ENCODE measurements at regions not wholly inside any gene's neighbourhood (a gene's known extent, or its start where the extent isn't known, plus 50 kb on each side); places are given as distances from the start of the nearest gene placed in this dataset.

DNA sequence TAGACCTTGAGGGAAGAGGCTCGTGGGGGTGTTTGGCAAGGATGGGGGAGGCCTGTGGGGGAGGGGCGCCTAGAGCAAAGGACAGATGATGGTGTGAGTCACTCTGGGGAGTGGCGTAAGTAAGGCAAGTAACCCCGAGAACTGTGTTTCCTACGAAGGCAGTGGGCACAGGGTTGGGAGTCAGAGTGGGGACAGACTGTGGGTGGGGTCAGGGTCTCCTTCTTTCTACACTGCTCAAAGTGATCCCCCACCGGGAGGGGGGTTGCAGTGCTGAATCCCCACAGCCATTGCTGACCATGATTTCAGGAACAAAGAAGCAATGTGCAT, 136.8 kb downstream of the TENT4A start:
- TF ChIP-seq TCF7L2 (IDR thresholded peaks at IDR 0.05; ENCODE audit: low read depth, low read length): no peak
- TF ChIP-seq, protein P1, sequence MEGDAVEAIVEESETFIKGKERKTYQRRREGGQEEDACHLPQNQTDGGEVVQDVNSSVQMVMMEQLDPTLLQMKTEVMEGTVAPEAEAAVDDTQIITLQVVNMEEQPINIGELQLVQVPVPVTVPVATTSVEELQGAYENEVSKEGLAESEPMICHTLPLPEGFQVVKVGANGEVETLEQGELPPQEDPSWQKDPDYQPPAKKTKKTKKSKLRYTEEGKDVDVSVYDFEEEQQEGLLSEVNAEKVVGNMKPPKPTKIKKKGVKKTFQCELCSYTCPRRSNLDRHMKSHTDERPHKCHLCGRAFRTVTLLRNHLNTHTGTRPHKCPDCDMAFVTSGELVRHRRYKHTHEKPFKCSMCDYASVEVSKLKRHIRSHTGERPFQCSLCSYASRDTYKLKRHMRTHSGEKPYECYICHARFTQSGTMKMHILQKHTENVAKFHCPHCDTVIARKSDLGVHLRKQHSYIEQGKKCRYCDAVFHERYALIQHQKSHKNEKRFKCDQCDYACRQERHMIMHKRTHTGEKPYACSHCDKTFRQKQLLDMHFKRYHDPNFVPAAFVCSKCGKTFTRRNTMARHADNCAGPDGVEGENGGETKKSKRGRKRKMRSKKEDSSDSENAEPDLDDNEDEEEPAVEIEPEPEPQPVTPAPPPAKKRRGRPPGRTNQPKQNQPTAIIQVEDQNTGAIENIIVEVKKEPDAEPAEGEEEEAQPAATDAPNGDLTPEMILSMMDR (IDR thresholded peaks at IDR 0.05): no peak
- no peak for TF ChIP-seq SIN3A (IDR thresholded peaks at IDR 0.05; ENCODE audit: borderline replicate concordance, insufficient read depth, low read depth, low read length)
- TF ChIP-seq POLR2AphosphoS5 (IDR thresholded peaks at IDR 0.05; ENCODE audit: low read depth, low read length): no peak
- TF ChIP-seq, protein P2, sequence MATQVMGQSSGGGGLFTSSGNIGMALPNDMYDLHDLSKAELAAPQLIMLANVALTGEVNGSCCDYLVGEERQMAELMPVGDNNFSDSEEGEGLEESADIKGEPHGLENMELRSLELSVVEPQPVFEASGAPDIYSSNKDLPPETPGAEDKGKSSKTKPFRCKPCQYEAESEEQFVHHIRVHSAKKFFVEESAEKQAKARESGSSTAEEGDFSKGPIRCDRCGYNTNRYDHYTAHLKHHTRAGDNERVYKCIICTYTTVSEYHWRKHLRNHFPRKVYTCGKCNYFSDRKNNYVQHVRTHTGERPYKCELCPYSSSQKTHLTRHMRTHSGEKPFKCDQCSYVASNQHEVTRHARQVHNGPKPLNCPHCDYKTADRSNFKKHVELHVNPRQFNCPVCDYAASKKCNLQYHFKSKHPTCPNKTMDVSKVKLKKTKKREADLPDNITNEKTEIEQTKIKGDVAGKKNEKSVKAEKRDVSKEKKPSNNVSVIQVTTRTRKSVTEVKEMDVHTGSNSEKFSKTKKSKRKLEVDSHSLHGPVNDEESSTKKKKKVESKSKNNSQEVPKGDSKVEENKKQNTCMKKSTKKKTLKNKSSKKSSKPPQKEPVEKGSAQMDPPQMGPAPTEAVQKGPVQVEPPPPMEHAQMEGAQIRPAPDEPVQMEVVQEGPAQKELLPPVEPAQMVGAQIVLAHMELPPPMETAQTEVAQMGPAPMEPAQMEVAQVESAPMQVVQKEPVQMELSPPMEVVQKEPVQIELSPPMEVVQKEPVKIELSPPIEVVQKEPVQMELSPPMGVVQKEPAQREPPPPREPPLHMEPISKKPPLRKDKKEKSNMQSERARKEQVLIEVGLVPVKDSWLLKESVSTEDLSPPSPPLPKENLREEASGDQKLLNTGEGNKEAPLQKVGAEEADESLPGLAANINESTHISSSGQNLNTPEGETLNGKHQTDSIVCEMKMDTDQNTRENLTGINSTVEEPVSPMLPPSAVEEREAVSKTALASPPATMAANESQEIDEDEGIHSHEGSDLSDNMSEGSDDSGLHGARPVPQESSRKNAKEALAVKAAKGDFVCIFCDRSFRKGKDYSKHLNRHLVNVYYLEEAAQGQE (IDR thresholded peaks at IDR 0.05; ENCODE audit: insufficient read depth in 1 of 2, low read depth in 2 of 2, low read length in 1 of 2): no peak
- ATAC-seq (no peak), DNase-seq (ENCODE audit: low read depth, low spot score) (no peak)
- Histone ChIP-seq H3K27ac (ENCODE audit: low read length) (no peak overlapping the region), H3K36me3 (ENCODE audit: control insufficient read depth, insufficient read depth, low read length) (no peaks in the 10 kb centered on the region), H3K4me1 (ENCODE audit: control insufficient read depth, insufficient read depth, low read length) (no peaks in the 10 kb centered on the region), H3K27me3 (ENCODE audit: control insufficient read depth, insufficient read depth, low read length) (no peaks in the 10 kb centered on the region), H3K4me3 (ENCODE audit: low read depth in 2 of 2, low read length in 2 of 2) (no peak overlapping the region), H3K9me3 (ENCODE audit: control insufficient read depth, insufficient read depth, low read depth, low read length) (no peaks in the 10 kb centered on the region)
- BruUV-seq (replicated peaks): no TSS peak
- CTCF ChIA-PET: no interaction called here
- intact Hi-C loops (cut with micrococcal nuclease; ENCODE audit: unreplicated experiment): no loop called here
- in situ Hi-C loops (cut with HindIII; ENCODE audit: low pct_unique_long_range_greater_than_20kb, low sequenced_read_pairs): no loop called here
- POLR2A ChIA-PET: no interaction called here

DNA sequence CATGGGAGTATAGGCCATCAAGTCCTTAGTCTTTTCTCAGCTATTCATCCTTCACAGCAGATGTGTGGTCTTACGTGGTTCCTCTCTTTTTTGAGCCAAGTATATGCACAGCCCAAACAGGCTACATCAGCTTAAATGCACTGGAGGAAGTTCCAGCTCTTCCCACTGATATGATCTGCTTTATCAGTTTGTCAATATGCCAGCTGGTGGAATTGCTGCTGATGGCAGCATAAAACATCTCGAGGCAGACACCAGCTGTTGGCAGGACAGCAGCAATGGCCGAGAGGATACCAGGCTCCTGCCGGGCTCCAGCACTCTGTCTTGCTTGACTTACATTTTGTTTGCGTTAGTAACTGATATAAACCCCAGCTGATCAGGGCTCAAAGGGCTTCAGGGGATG, 143.4 kb downstream of the TENT4A start:
- DNase-seq (ENCODE audit: low read depth, low spot score) (no peak), ATAC-seq (no peak)
- no TSS peak for BruUV-seq (replicated peaks)
- no peaks in the 10 kb centered on the region for H3K9me3 ChIP-seq (ENCODE audit: control insufficient read depth, insufficient read depth, low read depth, low read length)
- in situ Hi-C loops (cut with HindIII; ENCODE audit: low pct_unique_long_range_greater_than_20kb, low sequenced_read_pairs) (no loop called here), intact Hi-C loops (cut with micrococcal nuclease; ENCODE audit: unreplicated experiment) (no loop called here)
- H3K4me1 ChIP-seq (ENCODE audit: control insufficient read depth, insufficient read depth, low read length): no peaks in the 10 kb centered on the region
- H3K27ac ChIP-seq (ENCODE audit: low read length): no peak overlapping the region
- no peaks in the 10 kb centered on the region for H3K27me3 ChIP-seq (ENCODE audit: control insufficient read depth, insufficient read depth, low read length)
- ChIA-PET POLR2A (no interaction called here), CTCF (no interaction called here)
- H3K36me3 ChIP-seq (ENCODE audit: control insufficient read depth, insufficient read depth, low read length): no peaks in the 10 kb centered on the region
- TF ChIP-seq, protein P1 (IDR thresholded peaks at IDR 0.05): no peak
- TF ChIP-seq POLR2AphosphoS5 (IDR thresholded peaks at IDR 0.05; ENCODE audit: low read depth, low read length) (no peak), SIN3A (IDR thresholded peaks at IDR 0.05; ENCODE audit: borderline replicate concordance, insufficient read depth, low read depth, low read length) (no peak), TCF7L2 (IDR thresholded peaks at IDR 0.05; ENCODE audit: low read depth, low read length) (no peak)
- TF ChIP-seq, protein P2 (IDR thresholded peaks at IDR 0.05; ENCODE audit: insufficient read depth in 1 of 2, low read depth in 2 of 2, low read length in 1 of 2): no peak
- H3K4me3 ChIP-seq (ENCODE audit: low read depth in 2 of 2, low read length in 2 of 2): no peak overlapping the region

Measured in Panc1 (cell line).